GM19397 (cell line): ENCODE measurements at regions not wholly inside any gene's neighbourhood (a gene's known extent, or its start where the extent isn't known, plus 50 kb on each side); places are given as distances from the start of the nearest gene placed in this dataset.

ENCODE experiments used
- ATAC-seq: cut with Tn5 transposase; IDR thresholded peaks from one replicate; pipeline ENCODE4 v1.9.1; 2021; ENCODE audit warnings: mild to moderate bottlenecking, moderate library complexity; ENCODE audit not compliant: unreplicated experiment

DNA sequence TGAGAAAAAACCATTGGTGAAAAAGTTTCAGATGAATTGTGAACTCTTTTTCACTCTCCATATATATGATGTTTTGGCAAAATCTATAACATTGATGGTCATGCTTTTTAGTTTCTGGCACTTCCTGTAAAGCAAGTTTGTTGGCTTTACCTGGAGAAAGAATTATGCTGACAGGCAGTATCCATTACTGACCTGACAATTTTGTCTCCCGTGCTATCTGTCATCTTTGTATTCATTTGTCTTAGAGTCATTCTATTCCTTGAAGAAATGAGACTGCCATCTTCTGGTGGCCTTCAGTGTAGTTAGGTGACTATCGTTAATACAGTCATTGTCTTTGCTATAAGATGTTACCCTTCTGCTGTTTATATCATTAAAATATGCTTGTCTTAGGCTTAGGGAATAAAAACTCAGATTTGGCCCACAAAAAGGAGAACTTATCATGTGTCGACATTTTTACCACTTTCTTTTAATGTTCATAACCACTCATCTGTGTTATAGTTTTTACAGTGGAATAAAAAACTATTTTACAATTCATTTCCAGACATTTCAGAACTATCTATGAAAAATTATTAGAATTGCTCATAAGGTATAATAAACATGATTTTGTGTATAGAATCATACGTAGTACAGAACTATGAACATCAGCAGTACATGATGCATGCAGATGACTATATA, 707.0 kb downstream of the EPM2A start:
- no peak for ATAC-seq

DNA sequence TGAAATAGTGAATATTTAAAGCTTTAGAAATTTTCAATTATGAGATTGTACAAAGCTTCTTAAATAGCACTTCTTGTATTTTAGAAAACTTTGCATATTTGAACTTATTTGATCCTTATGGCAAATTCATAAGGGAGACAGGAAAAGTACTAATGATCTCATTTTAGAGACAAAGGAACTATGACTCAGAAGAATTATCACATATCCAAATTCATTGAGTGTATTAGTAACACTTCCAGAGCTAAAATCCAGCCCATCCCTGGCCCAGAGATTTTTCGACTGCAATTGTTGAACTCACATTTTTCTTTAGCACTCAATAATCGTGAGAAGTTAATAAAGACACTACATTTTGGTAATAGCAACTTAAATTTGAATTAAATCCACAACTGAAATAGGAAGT, 704.3 kb downstream of the EPM2A start:
- no peak for ATAC-seq

DNA sequence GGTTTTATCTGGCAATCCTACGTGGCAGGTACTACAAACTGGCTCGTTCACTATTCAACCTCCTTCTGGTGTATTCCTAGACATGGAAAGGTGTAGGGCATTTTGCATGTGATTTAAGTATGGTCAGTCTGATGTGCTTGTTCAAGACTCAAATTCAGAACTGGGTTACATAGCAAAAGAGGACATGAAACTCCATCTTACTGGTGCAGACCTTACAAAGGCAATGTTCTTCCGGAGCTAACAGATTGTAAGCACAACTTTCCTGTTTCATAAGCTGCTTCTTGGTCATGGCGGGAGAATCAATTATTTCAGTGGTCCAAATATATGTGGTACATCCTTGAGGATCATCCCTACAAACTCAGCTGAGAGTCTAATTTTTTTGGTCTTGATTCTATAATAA, 703.4 kb downstream of the EPM2A start:
- no peak for ATAC-seq

DNA sequence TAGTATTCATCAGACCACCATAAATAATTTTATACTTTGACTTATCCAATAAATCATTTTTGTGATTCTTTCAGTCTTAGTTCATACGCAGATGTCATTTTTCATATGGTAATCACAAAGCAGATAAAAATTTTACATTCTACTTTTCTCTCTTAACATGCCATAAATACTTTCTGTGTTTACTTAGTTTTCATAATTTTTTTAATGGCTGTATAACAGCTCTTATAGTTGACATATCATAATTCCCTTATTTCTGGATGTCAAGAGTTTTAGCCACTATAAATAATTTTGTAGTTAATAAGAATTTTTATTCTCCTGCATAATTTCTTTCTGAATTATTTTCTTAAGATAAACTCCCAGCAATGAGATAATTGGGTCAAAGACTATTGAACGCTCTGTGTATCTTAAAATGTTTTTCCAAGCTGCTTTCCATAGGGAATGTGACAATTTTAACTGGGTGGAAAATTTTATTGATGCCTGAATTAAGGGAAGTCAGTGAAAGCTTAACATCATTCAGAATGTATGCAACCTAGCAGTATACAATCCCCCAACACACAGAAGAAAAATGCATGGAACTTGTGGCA, 702.7 kb downstream of the EPM2A start:
- no peak for ATAC-seq

DNA sequence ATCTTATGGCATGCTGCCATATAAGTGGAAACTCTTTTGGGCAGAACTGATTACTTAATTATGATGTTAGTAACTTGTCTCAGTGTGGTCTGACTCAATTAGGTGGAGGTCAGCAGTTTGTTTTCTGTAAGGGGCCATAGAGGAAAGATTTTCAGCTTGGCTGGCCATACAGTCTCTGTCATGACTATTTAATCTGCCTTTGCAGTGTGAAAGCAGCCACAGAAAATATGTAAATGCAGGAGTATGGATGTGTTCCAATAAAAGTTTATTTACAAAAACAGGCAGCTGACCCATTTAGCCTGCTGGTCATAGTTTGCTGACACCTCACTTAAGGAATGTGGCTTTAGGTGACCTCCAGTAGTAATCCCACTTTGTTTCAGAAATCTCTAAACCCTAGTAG, 700.7 kb downstream of the EPM2A start:
- ATAC-seq, result no peak

DNA sequence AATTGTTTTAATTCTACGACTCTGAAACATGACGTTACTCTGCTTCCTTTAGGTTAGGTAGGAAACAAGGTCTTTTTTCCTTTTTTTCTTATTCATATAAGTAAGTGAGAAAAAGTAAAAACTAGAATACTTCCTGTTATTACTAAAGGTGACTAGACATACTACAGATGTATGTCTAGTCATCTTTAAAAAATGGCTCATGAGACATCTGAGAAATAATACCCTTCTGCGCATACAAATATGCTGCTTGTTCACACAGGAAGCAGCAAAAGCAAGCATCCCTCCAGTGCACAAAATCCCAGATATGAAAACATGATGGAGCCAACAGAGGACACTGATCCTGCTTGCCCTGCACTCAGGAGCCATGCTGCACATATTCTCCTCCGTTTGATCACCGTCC, 699.1 kb downstream of the EPM2A start:
- ATAC-seq, result no peak

DNA sequence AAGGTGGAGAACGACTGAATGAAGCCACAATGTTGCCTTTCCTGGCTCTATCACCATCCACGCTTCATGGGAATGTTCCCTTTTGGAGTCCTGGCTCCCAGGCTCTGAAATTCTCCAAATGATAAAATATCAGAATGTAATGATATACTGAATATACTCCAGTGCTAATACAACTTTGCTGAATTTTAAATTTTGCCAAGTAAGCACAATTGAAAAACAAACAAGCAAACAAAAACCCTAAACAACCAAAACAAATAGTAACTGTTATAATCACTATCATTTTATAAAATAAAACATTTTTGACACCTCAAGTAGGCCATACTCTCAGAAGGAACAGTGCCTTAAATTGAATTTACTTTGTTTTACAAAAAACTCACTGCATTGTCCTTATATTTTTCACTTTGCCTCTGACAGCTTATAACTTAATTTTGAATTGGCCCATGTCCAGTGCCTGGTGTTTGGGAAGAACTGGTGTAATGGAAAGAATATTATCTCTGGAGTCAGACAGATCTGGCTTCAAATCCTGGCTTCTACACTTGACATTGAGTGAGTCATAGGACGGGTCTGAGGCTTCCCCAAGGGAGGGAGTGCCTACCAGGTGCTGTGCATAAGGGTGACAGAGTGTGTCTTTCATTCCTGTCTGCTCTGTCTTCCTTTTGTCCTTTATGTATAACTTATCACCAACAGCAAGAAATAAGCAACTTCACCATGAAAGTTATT, 698.3 kb downstream of the EPM2A start:
- ATAC-seq, result no peak

DNA sequence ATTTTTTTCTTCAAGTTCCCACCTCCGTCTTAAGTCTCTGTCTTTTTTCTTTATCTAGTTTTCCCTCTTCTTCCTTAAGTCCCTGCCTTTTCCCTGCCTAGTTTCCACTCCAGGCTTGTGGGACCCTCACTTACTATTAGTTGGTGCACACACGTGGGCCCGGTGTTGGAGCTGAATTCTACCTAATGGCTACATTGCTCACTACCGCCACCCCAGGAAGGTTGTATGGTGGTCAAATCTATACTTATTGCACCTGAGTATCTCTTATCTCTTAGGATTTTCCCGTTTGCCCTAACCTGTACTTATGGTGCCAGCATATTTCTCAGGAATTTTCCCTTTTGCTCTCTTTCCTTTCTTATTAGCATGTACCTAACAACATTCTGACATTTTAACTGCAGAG, 692.8 kb downstream of the EPM2A start:
- no peak for ATAC-seq

DNA sequence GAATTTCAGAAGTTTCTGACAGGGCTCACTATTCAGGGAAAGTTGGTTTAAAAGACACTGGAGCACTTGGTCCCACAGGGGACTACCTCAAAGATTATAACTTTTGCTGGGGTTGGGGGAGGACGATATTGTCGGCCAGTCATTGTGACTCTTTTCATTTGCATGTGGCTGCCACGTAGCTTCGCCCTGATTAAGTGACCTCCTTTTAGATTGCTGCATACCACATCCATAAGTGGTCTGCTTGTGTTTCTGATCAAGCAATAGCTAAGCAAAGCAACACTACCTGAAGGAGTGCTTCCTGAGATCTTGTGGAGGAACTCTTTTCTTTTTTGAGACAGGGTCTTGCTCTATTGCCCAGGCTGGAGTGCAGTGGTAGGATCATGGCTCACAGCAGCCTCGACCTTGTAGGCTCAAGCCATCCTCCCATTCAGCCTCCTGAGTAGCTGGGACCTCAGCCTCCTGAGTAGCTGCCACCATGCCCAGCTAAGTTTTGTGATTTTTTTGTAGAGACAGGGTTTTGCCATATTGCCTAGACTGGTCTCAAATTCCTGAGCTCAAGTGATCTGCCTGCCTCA, 691.3 kb downstream of the EPM2A start:
- ATAC-seq, result no peak

DNA sequence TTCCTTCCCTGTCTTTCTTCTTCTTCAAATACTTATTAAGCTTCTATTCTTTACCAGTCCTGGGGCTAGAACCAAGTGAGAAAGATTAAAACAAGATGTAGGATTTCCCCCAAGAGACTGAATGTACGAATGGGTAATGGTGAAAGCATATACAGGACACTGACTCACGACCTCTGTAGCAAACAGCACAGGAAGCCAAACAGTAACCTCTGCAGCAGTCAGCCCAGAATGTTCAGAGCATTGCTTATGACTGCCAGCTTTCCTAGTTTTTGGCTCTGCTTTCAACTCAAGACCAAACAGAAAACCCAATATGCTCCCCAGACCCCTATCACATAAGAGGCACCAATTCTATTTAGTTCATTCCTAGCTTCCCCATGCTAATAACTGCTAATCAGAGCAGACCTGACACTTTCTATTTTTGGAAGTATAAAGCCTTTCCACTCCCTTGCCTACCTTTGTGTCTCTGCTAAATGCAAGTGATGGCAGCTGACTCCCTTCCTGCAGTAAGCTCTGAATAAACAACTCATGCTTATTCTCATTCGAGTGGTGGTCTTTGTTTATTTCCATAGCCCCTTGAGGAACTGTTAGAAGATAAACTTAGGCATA, 690.6 kb downstream of the EPM2A start:
- ATAC-seq, result no peak

DNA sequence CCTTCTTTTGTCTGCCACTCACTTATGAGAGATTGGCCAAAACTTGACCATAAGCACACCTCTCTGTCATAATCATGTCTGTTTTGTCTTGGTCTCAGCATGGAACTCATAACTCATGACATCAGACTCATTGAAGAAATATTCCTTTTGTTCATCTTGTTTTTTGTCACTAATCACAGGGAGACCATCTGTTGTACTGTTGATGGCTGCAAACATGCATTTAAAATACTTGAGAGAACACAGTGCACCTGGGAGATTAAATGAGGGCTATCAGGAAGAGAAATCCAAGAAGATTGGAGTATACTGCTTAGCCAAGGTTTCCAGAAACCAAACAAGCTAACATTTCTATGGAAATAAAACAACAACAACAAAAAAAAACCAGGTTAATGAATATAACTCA, 689.7 kb downstream of the EPM2A start:
- ATAC-seq, result no peak

DNA sequence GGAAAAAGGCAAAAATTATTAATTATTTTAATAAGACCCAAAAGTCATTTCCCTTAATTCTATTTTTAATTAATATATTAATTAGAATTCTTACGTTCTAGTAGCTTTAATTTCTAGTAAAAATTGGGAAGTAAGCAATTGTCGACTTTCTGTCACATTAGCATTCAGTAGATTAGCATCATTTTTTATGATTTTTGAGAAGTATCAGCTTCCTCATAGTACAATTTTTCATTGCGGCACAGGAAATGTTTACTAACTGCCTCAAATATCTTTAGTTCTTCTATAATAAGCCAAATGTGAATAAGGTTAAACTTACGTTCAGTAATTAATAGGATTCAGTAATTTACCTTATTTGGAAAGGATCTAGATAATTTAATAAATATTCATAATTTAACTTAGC, 687.4 kb downstream of the EPM2A start:
- no peak for ATAC-seq

DNA sequence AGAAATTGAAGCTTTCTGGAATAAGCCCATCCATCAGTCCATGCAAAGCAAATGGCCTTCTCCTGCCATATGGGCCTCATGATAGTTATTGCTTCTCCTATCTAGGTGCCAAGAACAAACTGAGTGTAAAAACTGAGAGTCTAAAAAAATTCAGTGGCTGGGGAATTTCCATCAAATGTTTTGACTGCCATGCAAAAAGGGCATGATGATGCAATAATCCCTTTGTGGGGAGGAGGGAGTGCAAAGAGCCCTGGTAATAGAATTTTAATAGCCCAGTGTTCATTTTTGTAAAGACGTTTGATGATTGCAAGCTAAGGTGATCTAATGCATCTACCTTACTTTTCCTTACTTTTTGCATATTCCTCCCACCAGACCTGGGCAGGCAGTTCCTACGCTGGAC, 683.7 kb downstream of the EPM2A start:
- ATAC-seq, result no peak

DNA sequence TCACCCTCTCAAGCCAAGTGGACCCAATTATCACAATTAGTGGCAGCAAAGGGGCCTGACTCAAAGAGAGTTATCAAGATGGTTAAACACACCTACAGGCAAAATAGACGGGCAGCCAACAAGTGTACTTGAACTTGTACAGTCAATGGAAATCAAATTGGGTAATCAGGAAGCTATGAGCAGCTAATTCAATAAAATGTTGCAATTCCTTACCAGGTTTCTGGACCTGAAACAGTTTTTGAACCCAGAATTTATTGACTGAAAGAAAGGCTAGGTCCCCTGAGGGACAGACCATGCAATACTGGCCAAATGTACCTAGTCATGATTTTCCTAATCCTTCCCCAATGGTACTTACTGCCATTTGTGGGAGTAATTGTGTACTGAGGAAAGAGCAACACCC, 679.8 kb downstream of the EPM2A start:
- no peak for ATAC-seq

DNA sequence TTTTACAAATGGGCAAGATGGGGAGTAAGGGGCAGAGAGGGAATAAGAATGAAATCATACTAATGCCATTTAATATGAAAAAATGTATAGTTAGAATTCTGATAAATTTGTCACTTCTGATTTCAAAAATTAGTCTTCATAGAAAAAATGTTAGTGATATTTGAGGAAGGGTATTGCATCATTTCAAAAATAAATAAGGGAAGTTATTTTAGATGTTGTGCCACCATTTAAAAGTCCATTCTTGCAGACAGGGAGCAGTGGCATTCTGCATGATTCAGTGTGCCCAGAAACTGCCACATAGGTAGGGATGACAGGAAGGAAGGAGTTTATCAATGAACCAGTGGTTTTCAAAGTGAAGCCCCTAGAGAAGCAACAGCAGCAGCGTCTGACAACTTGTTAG, 674.6 kb downstream of the EPM2A start:
- ATAC-seq, result no peak

DNA sequence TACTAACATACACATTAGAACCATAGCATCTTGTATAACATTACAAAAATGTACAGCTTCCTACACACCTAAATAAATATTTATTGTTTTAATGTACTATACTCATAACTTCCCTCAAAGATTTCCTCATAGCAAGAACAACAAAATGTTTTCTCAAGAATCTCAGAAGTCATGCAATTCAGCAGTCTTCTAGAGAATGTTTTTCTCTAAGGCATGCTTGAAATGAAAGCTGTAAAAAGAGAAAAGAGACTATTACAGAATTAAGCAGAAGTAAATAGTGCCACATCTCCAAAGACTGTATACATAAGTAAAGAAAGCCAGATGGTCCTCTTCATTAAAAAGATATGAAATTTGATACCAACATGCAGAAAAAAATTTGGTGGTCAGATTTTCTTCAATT, 672.2 kb downstream of the EPM2A start:
- ATAC-seq, result no peak

DNA sequence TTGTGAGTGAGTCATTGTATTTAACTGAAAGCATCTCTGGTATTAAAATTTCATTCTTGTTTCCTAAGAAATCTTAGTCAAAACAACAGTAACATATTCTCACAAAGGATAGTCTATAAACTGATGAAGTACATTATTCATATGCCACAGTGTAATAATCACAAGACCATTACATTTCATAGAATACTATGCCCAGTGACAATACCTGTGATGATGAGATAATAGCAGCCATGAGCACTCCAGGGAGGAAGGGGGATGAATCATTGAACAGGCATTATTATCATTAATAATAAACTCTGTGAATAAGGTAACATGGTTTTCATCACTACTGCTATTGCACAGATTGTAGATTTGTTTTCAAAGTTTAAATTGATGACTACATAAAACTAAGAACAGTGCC, 667.9 kb downstream of the EPM2A start:
- ATAC-seq, result no peak

DNA sequence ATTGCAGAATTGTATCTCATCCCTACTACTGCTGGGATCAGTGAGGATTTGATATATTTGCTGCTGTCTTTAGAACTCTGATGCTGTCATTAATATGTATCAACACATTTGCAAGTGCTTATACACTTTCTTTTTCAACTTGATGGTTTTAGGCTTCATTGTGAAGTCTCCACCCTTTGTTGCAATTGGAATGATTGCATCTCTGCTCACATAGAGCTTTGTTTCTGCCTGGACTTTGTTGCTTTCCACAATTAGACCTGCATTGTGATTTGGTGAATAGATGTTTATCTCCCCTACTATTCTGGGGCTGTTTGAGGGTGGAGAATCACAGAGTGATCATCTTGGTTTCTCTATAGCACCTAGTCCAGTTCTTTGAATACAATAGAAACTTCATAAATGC, 666.7 kb downstream of the EPM2A start:
- no peak for ATAC-seq

DNA sequence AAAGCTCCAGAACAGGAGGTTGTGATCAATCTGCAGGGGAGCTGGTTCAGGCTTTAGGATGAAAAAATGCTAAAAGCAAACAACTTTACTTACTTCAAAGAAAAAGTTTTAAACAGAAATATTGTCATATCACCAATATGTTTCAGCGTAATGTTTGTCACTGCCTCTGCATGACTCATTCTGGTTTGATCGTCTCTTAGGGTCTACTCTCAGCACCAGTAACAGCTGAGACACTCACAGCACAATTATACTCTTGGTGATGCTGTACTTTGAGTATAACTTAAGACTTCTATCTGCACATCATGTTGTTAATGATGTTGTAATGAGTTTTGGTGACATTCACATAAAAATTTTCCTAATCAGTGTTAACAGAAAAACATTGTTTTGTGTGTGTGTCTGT, 665.4 kb downstream of the EPM2A start:
- ATAC-seq, result no peak

DNA sequence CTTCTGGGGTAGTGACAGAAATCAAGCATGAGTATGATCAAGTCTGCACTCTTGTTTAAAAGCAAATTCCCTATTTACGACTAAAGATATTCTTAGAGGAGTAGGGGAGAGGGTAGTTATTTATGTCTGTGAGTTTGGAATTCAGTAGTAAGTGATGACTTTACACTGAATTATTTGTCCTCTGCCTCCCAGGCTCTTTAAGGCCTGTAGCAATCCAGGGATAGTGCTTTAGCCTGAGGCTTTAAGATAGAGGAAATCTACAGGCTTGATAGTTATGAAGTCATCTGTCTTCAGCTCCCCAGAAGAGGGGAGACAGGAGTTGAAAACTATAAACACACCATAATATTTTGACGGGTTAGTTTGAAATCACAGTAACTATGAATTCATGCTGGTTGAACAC, 664.5 kb downstream of the EPM2A start:
- ATAC-seq, result no peak

DNA sequence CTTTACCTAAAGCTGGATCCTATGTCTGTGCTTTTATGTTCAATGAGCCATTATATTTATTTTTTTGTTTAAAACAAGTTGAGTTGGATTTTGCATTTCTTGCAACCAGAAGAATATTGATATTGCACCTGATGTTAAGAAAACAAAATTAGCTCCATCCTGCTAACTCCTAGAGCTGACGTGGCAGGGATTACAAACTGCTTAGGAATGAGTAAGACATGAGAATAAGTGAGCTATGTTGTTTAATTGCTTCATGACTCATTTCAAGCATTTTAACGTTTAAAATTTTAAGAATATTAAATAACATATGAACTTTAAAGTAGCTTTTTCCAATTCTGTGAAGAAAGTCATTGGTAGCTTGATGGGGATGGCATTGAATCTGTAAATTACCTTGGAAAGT, 663.5 kb downstream of the EPM2A start:
- ATAC-seq, result no peak

DNA sequence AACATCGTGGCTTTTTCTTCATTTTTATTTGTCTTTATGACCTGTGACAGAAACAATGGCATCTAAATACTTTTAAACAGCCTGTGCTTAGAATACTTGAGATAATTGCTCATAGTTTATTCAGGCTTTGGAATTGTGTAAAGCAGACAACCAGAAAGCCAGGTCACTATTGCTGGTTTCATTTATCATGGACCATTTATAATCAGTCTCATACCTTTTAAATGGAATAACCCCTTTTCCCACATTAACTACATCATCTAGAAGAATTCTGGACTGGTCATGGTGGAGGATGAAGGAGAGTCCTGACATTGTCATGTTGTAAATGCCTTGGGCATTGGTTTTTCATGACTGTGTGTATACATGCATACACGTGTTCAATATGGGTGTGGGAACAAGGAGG, 661.5 kb downstream of the EPM2A start:
- ATAC-seq, result no peak
